Hepatic stellate cell (primary cell): ENCODE measurements at regions not wholly inside any gene's neighbourhood (a gene's known extent, or its start where the extent isn't known, plus 50 kb on each side); places are given as distances from the start of the nearest gene placed in this dataset.
"Not testable (repeated sequence)": the region's sequence is repeated elsewhere in the genome, so short reads cannot be mapped to it uniquely, and the experiment has no call there.

Experiments
- DNase-seq: peaks from one replicate; pipeline ENCODE4 v3.0.0; 2011; ENCODE audit warnings: low spot score

DNA sequence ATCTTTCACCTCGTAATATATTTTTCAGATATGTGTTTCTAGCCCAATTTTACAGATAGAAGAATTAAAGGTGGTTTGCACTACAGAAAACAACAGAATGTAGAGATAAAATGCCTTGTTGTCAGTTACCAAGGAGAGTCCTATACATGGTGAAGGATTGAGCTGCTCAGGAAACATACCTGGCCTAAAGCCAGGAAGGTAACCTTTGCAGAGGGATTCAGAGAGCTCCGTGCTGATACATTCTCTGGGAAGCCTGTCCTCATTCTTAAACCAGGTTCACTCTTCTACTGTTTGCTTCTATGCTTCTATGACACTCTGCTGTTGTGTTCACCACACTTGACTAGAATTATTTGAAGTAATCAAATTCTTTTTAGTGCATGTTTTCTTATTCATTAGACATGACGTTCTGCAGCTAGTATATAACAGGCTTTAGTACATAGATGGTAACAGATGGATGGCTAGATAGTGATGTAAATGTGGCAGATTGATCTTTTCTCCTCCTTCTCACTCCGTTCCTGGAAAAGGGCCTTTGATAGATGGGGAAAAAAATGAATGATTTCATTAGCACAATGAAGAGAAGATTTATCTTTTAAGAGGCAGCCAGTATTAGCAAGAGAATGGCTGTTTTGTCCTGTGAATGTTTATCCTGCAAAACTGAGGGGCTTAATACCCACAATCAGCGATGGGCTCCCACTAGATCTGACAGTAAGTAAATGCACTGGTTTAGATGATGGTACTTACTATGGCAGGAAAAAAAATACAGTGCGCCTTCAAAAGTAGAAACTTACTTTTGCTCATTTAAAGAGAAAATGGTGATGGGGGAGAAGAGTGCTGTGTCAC lies 589.6 kb upstream of the FAM98A start:
- DNase-seq, result no peak

DNA sequence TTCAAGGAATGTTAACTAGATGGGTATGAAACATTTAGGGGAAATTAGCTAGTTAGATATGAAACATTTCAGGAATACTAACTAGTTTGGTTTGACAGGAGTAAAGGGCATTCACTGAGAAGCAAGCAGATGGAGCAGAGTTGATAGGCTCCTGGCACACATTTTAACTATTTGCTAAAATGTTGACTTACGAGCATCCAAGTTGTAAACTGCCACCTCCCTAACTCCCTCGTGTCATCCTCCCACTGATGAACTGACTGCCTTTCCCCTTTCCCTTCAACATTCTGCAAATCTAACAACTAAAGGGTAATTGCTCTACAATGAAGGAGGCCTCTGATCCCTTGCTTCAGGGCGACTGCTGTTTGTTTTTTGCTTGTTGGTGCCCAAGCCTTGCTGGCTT lies 580.4 kb upstream of the FAM98A start:
- DNase-seq, result no peak

DNA sequence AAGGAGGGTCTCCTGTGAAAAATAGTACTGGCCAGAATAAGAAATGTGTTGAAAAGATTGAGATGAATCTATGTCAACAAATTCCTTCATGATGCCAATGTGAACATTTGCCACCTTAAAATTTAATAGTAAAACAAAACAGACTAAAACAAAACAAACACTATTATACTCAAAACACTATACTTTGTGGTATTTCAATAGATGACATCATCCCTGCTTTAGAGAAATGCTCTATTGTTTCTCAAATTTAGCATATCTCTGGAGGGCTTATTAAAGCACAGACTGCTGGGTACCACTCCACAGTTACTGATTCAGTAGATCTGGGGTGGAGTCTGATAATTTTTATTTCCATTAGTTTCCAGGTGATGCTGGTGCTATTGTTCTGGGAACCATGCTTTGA lies 579.4 kb upstream of the FAM98A start:
- no peak for DNase-seq

DNA sequence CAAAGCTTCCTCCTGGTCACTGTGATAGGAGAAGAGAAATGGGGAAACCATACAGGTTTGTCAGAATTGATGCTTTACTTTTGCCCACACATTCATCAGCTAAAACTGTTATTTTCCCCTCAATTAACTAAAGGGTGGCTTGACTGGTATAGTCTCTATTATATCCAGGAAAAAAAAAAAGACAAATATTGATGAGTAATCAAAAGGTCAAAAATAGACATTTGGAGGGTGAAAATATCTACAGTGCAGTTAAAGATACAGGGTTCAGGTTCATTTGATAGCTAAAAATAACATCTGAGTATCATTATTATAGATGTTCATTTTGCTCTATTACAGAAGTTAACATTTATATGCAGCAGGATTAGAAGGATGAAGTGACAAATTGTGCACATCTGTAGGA lies 577.6 kb upstream of the FAM98A start:
- DNase-seq, result no peak

DNA sequence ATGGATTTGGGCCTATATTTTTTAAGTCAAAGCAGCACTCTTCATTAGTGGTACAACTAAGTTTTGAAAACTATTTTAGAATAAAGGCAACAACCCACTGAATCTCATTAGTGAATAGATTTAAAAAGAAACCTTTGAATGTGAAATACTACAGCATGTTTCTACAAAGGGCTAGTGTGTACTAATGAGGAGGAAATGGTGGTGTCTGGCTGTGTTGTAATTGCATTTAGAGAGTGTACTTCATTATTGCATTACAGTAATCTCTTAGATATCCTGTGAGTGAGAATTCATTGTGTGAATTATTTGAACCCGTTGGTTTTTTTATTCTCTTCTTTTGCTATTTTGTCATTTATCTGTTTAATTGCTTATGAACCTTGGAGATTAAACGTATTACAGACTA lies 575.4 kb upstream of the FAM98A start:
- DNase-seq, result no peak

DNA sequence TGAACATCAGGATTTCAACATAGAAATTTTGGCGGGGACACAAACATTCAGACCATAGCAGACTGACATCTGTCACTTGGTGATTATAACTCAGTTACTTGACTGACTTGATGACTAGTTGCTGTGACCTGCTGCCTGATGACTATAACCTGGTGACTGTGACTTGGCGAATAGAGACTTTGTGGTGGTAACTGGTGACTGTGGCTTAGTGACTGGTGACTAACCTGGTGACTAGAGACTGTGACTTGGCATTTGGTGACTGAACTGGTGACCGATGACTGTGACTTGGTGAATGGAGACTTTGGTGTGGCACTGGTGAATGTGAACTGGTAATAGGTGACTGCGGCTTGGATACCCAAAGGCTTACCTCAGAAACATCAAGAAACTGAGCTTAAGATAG lies 563.1 kb upstream of the FAM98A start:
- DNase-seq, result no peak

DNA sequence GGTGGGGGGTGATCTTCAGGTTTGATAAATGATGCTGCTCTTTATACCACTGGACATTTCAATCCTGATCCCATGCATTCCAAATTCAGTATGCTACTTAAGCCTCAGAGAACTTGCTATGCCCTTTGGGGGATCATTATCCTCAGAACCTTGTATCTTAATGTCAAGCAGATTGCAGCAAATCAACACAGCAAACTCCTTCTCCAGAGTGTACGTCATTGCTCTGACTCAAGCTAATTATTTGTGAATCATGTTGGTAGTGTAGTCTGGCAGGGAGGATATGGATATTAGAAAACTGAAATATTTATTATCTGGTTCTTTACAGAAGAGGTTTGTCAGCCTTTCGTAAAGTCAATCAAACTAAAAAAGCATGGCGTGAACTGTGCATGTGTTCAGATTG lies 562.5 kb upstream of the FAM98A start:
- no peak for DNase-seq

DNA sequence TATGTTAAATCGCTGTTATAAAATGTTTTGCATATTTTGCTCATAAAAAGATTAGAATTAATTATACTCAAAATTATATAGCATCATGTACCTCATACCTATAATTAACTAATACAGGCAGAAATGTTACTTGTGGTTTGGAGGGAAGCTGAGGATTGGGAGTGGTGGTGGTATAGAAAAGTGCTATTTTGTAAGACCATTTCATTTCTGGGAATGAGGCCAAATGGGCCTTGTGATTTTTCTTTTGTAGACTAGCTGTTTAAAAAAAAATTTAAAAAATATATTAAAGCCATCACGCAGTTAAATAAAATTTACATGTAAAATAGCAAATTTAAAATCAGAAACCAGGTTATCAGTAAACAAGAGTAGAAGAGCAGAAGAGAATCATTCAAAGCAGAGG lies 560.8 kb upstream of the FAM98A start:
- DNase-seq, result no peak

DNA sequence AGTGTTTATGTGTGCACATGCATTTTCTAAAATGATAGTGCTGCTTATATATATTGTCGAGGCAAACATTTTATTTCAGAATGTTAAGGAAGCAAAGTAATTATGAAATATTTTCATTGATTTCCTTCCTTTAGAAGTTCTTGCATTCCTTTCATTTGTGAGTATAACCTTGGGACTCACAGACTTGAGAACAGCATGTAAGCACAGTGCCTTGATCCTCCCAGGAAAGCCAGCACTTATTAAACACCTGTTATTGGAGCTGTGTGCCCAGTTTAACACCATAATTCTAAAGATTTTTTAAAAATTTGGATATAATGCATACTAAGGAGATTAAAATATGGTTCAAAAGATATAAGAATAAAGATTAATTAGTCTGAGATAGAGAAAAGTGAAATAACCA lies 554.4 kb upstream of the FAM98A start:
- no peak for DNase-seq

DNA sequence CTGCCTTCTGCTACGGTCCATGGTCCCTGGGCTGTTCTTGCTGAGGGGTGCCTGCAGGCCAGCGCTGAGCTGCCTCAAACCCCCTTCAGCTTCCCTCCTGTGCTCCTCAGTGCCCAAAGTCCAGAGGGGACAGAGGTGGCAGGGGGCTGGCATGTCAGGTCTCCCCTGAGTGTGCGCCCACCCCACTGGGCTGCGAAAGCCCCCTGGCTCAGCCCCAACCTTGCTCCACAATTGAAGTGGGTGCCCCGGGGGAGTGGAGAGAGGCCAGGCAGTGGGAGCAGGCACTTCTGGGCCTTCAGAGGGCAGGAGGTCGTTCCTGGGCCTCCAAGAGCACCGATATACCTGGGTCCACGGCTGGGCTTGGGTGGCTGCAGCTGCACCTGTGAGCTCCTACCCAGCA lies 548.7 kb upstream of the FAM98A start:
- no peak for DNase-seq

DNA sequence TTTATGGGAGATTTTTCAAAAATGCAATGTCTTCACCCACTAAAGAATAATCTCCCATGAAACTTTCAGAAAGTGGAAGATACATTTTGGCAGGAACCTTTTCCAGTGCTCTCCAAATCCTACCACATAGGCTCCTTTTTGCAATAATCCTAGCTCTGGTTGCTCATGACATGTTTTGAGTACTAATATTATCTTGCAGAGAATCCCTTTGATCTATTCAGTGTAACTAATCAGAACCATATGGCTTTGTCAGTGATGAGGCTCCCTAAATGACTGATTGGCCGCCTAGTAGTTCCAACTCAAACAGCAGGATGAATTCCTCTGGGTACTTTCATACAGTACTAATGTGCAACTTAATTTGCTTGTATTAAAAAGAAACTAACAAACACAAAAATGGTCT lies 544.0 kb upstream of the FAM98A start:
- no peak for DNase-seq

DNA sequence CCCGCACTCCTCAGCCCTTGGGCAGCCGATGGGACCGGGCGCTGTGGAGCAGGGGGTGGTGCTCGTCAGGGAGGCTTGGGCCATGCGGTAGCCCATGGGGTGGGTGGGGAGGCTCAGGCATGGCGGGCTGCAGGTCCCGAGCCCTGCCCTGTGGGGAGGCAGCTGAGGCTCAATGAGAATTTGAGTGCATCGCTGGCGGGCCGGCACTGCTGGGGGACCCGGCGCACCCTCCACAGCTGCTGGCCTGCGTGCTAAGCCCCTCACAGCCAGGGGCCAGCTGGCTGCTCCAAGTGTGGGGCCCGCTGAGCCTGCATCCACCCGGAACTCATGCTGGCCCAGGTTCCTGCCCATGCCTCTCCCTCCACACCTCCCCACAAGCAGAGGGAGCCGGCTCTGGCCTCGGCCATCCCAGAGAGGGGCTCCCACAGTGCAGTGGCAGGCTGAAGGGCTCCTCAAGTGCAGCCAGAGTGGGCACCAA lies 543.5 kb upstream of the FAM98A start:
- not testable (repeated sequence) for DNase-seq

DNA sequence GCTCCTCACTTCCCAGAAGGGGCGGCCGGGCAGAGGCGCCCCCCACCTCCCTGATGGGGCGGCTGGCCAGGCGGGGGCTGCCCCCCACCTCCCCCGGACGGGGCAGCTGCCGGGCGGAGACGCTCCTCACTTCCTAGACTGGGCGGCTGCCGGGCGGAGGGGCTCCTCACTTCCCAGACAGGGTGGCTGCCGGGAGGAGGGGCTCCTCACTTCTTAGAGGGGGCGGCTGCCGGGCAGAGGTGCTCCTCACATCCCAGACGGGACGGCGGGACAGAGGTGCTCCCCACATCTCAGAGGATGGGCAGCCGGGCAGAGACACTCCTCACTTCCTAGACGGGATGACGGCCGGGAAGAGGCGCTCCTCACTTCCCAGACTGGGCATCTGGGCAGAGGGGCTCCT lies 534.0 kb upstream of the FAM98A start:
- DNase-seq, result not testable (repeated sequence)

DNA sequence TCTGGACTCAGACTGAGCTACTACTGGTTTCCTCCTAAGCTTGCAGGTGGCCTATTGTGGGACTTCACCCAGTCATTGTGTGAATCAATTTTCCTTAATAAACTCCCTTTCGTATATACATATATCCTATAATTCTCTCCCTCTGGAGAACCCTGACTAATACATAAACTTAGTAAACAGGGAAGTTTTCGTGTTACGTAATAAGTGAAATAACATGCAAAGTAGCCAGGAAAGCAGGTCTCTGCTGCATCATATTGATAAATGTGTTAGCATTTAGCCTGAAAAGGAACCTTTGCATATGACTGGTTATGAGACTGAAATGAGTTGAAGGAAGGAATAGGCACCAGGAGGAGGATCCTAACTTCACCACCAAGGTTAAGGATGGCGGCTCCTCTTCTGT lies 527.2 kb upstream of the FAM98A start:
- no peak for DNase-seq

DNA sequence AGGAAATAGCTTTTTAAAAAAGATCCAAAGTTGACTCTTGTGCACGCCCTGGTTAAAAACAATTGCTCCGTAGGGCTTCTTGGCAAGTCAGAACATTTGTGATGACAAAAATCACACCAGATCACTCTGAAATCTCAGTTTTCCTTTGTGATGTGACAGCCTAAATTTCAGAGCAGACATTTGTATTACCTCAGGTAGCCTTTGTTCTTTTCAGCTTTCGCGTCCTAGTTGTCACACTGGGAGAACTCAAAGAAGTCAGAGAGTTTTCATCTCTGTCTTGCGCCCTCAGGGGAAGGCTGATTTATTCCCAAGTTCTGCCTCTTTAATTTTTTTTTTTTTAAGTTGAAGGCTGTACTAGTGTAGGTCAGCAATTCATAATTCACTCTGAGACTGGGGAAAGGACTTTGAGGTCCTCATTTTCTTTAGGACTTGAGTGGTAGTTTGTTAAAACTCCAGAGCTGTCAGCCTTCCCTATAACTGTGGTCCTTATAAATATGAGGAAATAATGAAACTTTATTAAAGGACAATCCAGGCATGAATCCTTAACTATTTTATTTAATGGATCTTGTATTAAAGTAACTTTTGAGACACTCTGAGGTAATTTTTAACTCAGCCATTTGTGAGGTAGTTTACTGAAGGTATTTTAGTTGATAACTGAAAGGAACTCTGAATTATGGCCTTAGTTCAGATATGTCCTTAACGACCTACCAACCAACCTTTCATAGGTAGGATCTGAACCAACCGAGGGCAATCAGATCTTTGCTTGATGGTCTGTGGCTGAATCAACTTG lies 525.1 kb upstream of the FAM98A start:
- DNase-seq, result no peak

DNA sequence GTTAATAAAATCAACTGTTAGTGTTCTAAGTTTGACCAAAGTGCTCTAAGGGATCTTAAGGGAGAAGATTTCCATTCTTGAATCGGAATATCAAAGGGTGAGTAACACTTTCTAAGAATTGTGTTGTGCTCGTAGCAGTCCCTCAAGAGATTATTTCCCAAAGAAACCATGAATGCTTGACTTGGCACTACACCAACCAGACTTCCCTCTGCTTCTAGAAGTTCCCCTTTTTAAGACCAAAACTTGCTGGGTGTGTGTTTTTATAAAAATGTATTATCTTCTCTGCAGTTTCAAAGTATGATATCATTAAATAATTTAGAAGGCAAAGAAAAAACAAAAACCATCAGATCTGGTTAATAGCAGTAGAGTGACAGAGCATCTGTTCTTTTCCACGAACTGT lies 522.0 kb upstream of the FAM98A start:
- no peak for DNase-seq

DNA sequence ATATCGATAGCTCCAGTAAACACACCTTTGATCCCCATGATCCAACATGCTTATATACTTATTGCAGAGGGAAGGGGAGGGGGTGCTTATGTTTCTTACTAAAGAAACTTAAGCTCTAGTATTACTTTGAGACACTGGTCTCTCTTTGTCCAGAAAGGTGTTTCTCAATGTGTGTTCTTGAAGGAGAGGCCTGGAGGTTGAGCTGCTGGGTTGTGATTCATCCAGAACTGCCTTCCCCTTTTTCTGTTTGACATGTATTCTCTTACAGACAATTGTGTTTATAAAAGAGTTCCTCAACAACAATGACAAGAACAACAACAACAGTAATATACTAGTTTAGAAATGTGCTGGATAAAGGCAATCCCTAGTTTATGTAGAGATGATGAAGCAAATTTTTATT lies 516.0 kb upstream of the FAM98A start:
- no peak for DNase-seq

DNA sequence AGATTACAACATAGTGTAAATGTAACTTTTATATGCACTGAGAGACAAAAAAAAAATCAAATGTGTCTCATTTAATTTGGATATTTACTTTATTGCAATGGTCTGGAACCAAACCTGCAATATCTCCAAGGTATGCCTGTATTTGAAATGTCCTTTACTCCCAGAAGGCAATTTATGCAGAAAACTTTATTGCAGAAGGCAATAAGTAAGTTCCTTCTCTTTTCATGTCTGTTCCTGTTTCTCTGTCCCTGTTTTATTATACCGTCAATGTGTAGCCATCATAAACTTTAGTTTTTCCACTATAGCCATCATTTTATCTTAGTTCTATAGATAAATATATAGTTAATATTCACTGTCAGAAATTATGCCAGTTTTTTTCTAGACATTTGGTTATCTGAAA lies 513.1 kb upstream of the FAM98A start:
- no peak for DNase-seq

DNA sequence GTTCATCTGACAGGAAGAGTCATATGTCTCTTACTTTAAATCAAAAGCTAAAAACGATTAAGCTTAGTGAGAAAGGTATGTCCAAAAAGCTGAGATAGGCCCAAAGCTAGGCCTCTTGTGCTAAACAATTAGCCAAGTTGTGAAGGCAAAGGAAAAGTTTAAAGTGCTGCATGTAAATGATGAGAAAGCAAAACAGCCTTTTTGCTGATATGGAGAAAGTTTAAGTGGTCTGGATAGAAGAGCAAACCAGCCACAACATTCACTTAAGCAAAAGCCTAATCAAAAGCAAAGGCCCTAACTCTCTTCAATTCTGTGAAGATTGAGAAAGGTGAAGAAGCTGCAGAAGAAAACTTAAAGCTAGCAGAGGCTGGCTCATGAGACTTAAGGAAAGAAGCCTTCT lies 511.3 kb upstream of the FAM98A start:
- no peak for DNase-seq

DNA sequence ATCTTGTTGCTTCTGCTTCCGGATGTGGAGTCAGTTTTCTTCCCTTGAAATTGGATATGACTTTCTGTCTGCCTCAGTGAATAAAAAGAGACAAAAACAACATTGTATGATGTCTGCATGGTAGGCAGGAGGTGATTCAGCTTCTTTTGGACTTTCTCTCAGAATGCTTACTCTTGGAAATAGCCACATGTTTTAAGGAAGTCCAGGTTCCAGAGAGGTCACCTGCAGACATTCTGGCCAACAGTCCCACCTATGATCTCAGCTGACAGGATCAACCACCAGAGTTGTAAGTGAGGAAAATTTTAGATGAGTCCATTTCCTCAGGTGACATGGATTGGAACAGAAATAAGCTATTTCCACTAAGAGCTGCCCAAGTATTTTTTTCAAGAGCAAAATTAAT lies 508.7 kb upstream of the FAM98A start:
- no peak for DNase-seq

DNA sequence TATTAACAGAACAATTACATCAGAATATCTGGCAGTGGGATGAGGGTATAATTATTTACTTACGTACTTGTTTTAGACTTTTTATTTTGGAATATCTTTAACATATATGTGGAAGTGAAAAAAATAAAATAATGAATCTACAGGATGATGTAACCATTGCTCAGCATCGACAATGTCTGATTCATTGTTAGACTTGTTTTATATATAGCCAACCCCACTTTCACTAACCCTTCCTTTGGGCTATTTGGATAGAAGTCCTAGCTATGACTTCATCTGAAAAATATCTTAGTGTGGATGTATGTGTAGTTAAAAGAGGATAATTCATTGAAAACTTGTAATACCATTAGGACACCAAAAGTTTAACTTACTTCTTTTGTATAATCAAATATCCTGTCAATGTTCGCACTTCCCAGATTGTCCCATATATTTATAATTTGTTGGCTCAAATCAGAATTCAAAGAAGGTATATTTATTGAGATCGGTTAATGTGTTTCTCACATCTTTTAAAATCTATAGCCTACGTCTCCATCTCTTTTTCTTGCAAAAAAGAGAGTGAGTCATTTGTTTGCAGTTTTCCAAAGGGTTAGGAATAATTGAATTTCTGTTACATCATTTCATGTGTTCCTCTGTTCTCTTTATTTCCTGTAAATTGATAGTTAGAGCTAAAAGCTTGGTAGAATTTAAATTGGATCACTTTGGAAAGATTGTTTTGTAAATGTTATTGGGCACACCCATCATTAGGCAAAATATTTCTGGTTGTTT lies 506.1 kb upstream of the FAM98A start:
- peak; percentile 22 for DNase-seq

DNA sequence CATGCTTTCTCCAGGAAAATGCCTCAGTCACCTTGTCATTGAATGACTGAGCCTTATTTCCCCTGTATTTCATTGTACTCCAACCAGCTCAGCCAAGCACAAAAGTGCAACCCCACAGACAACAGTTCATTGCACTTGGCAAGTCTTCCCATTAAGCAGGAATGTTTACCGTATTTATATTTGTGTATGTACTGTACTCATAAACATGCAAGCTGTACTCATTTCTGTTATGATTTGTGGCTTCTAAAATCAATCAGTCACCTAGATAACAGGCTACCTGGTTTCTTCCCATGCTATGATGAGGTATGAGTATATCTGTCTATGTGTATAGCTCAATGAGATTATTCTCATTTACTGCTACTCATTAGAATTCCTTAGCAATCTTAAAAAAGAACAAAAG lies 505.5 kb upstream of the FAM98A start:
- no peak for DNase-seq

DNA sequence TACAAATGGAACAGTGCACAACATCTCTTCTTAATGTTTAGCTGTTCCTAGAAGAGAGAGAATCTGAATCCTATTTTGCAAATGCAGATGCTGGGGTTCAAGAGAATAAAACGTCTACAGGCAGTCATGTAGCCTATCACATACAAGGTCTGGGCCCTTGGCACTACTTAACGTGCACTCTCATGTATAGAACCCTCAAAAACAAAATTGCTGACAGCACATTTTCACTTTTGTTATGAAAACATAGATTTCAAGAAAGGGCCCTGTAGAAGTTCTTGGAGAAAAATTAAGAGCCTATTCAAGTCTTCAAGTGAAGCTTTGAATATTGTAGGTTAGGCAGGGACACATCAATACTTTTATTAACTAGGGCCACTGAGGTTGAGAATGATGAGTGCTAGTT lies 504.3 kb upstream of the FAM98A start:
- DNase-seq, result no peak
